GM13977 (cell line): ENCODE measurements at regions not wholly inside any gene's neighbourhood (a gene's known extent, or its start where the extent isn't known, plus 50 kb on each side); places are given as distances from the start of the nearest gene placed in this dataset.

ENCODE experiments used
- DNase-seq: peaks from one replicate; pipeline ENCODE4 v3.0.0; 2012; ENCODE audit warnings: low spot score
- in situ Hi-C: fragments of 300-500 bp; cut with MboI; formaldehyde crosslinking; loops from one replicate; pipeline ENCODE4 v1.12.0; 2022; ENCODE audit warnings: low sequenced_read_pairs, low pct_unique_long_range_greater_than_20kb, mixed read lengths, inconsistent platforms; ENCODE audit not compliant: unreplicated experiment
- TF ChIP-seq, protein P1 (sequence below): IDR thresholded peaks from 2 replicates; pipeline ENCODE4 v1.5.1; 2012; ENCODE audit warnings: mild to moderate bottlenecking, control low read depth; ENCODE audit not compliant: insufficient read depth; ENCODE audit errors: extremely low read depth, missing control alignments

GRCh38 chr10:57699944-57700343 lies 567.8 kb downstream of the IPMK start:
- TF ChIP-seq, protein P1, sequence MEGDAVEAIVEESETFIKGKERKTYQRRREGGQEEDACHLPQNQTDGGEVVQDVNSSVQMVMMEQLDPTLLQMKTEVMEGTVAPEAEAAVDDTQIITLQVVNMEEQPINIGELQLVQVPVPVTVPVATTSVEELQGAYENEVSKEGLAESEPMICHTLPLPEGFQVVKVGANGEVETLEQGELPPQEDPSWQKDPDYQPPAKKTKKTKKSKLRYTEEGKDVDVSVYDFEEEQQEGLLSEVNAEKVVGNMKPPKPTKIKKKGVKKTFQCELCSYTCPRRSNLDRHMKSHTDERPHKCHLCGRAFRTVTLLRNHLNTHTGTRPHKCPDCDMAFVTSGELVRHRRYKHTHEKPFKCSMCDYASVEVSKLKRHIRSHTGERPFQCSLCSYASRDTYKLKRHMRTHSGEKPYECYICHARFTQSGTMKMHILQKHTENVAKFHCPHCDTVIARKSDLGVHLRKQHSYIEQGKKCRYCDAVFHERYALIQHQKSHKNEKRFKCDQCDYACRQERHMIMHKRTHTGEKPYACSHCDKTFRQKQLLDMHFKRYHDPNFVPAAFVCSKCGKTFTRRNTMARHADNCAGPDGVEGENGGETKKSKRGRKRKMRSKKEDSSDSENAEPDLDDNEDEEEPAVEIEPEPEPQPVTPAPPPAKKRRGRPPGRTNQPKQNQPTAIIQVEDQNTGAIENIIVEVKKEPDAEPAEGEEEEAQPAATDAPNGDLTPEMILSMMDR = no peak
- DNase-seq = no peak
- in situ Hi-C loops = no loop called here

DNA sequence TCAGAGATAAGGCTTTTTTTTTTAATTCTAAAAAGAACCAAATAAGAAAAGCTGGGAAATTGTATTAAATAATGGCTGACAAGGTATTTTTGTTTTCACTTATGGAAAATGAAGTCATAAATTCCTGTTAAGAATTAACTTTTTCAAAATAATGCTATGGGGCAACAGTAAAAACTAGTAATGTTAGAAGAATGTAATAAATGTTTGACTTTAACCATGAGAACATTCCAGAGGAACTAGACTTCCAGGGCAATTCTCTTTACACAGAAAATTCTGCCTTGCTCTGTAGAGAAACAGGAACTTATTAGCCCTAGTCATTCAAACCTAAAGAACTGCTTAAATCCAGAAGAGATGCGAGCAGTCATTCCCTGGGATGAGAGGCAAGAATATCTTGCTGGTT lies 571.1 kb downstream of the IPMK start:
- TF ChIP-seq, protein P1 = no peak

GRCh38 chr10:57694956-57695608 lies 572.6 kb downstream of the IPMK start:
- DNase-seq = no peak
- in situ Hi-C loops = no loop called here
- TF ChIP-seq, protein P1 = no peak

More for the DNA sequence above, 571.1 kb downstream of the IPMK start:
- in situ Hi-C loops = no loop called here
- no peak for DNase-seq

DNA sequence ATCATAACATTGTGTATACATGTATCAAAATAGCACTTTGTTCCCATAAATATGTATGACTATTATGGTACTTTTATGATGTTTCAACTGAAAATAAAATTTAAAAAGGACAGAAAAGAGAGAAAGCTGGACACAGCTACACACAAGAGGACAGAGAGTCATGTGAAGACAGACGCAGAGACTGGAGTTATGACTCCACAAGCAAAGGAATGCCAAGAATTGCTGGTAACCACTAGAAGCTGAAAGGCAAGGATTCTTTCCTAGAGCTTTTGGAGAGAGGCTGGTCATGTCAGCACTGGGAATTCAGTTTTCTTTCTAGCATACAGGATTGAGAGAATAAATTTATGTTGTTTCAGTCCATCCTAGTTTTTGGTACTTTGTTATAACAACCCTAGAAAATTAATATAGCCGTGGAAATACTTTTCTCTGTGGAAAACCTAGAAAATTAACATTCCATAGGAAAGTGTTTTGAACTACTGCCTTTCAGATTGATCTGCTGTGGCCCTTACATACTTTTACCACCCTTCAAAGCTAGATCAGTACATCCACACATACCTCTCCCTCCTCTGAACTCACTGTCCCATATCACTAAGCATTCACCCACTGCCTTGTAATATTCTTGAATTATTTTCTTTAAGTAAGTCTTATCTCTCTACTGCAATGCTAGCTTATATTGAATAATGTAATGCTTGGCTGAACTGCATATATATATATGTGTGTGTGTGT lies 575.3 kb downstream of the IPMK start:
- no peak for DNase-seq
- TF ChIP-seq, protein P1 = no peak
- in situ Hi-C loops = no loop called here

DNA sequence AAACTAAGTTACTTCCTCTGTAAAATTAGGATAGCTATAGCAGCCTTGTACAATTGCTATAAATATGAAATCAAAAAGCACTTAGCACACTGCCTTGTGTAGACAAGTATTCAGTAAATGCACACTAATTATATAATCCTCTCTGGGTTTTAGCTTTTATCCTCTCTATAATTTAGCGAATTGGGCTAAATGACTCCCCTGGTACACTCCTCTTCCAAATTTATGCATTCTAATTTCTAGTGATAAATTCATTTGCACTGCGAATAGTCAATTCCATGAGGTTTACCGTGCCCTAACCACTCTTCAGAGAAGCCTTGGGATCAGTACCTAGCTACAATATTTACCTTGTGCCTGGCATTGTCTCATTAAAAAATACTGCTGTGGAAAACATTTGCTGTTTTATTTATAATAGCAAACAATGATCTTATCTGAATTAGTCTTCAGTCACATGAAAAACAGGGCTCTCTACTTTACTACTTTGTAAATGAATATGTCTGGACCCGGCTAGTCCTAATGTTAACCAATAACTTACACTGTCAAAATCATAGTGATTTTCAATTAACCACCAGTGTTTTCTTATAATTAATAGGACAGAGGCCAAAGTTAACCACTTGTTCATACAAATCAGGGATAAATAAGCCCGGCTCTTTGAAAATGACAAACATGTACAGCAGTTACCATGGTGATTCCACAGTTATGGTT lies 577.9 kb downstream of the IPMK start:
- TF ChIP-seq, protein P1 = no peak
- no peak for DNase-seq
- in situ Hi-C loops = no loop called here

DNA sequence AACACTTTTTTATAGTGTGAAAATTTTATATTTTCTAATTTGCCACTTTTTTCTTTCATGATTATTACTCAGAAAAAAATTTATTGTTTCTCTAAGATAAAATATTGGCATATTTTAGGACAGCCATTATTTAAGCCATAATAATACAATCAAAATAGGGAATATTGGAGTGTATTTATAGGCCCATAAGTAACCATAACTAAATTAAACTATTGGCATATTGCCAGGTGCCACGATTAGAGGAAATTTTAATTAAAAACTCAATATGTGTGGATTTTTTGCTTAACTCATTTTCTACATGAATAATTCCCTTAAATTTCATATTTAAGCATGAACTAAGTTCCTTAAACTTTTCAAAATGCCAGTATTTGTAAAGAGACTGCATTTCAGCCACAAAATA lies 587.8 kb downstream of the IPMK start:
- in situ Hi-C loops = no loop called here
- TF ChIP-seq, protein P1 = no peak
- no peak for DNase-seq
